Loucy (cell line): ENCODE measurements at regions not wholly inside any gene's neighbourhood (a gene's known extent, or its start where the extent isn't known, plus 50 kb on each side); places are given as distances from the start of the nearest gene placed in this dataset.

ENCODE experiments used
- CTCF ChIP-seq: fragments of 200-600 bp; sonication (generic); conservative IDR thresholded peaks from 2 replicates; pipeline ENCODE4 v1.5.1; 2014; ENCODE audit warnings: mild to moderate bottlenecking, antibody characterized with exemption, low read length
- EZH2phosphoT487 ChIP-seq: fragments of 200-600 bp; IDR thresholded peaks from 2 replicates; pipeline ENCODE4 v1.6.1; 2018; ENCODE audit warnings: antibody characterized with exemption, mild to moderate bottlenecking, moderate library complexity, borderline replicate concordance

GRCh38 chr1:186750257-186750656 lies 70.0 kb upstream of the PTGS2 start:
- TF ChIP-seq CTCF (no peak), EZH2phosphoT487 (no peak)
